HG03439 (cell line): ENCODE measurements at regions not wholly inside any gene's neighbourhood (a gene's known extent, or its start where the extent isn't known, plus 50 kb on each side); places are given as distances from the start of the nearest gene placed in this dataset.

Experiments used
- ATAC-seq: cut with Tn5 transposase; IDR thresholded peaks from one replicate; pipeline ENCODE4 v1.9.1; 2021; ENCODE audit warnings: mild to moderate bottlenecking, moderate library complexity; ENCODE audit not compliant: unreplicated experiment

- no peak for ATAC-seq
Observed at GRCh38 chr9:129320575-129321285, 142.7 kb upstream of the IER5L start.

DNA sequence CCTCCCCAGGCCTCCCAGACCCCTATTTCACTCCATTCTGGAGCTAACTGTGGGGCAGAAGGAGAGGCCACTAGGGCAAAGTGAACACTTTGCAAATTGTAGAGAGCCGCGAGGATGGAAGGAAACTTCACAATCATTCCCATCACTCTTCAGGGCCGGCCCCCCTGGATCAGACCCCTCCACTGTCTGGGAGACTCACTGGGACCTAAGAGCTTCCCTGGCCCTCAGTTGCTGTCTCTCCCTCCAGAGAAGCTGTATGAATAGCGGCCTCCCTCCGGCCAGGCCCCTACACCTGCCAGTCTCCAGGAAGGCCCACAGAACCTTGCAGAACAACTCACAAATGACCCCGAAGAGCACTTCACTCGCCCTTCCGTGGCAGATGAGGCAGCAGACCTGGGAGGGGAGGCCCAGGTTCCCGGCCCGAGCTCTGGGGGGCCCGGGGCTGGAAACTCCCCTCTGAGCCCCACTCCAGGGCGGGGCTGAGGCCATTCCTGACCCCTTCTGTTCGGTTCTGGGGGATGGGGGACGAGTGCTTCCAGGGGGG lies 141.9 kb upstream of the IER5L start:
- no peak for ATAC-seq

GRCh38 chr9:129319076-129319937 lies 141.2 kb upstream of the IER5L start:
- ATAC-seq: no peak

DNA sequence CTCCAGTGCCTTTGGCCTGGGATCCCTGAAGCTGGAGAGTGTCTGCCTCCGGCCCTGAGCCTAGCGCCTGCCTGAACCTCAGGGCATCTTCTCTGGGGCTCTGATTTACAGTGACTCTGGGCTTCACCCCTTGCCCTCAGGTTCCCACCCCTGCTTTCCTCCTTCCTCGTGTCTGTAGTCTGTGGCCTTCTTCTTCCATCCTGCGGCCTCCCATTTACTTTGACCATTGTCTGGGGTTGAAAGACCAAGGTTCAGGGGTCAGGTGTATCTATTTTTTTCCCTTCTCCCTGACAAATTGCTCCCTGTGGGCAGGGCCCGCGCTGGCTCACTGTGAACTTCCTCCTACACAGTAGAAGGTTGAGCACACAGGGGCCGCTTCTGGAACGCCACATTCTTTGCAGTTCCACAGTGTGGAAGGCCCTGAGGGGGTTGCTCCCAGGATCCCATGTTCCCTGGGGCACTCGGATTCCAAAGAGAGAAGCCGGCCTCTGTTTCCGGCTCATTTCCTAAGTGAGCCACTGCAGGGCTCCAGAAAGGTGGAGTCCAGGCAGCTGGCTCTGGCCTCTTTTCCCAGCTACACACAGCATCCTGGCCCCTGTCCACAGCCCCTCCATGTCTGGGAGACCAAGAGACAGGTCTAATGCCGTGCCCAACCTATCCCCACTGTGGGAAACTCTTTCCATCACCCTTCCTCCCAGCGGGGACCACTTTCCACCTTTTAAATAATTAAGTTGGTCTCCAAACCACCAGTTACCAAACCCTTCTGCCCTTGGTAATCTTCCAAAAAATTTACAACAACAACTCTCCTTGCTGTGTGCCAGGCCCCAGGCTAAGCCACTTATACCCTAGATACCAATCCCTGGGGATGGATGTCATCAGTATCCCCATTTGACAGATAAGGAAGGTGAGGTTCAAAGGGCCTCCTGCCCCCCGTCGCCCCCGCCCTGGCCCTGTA lies 140.3 kb upstream of the IER5L start:
- ATAC-seq: no peak

GRCh38 chr9:129317179-129318011 lies 139.3 kb upstream of the IER5L start:
- ATAC-seq: no peak

- ATAC-seq: no peak
Observed at GRCh38 chr9:129316281-129317030, 138.4 kb upstream of the IER5L start.

GRCh38 chr9:129313331-129313955 lies 135.4 kb upstream of the IER5L start:
- no peak for ATAC-seq

GRCh38 chr9:129312251-129313122 lies 134.4 kb upstream of the IER5L start:
- ATAC-seq: no peak

GRCh38 chr9:129311643-129312042 lies 133.6 kb upstream of the IER5L start:
- no peak for ATAC-seq

DNA sequence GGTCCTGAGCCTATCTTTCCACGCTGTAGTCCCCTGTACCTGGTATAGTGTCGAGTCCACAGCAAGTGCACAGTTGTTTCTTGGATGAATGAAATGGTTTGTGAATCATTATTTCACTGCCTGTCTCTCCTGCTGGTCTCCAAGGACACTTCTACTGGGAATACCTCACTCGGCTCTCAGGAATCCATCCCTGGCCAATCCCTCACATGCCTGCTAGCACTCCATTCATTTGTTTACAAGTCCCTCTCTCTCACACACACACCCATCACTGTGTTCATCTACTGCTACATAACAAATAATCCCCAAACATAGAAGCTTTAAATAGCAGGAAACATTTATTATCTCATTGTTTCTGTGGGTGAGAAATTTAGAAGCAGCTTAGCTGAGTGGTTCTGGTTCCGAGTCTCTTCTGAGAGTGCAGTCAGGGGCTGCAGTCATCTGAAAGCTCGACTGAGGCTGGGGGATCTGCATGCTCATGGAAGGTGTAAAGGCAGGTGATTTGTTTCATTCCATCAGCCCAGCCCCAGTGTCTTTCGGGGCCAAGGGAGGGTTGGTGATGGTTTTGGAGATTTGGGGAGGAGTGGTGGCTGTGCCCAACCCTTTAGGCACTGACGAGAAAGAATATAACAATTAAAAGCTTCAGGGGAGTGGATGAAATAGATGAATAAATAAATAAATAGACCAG lies 132.7 kb upstream of the IER5L start:
- ATAC-seq: no peak

- ATAC-seq: no peak
Observed at GRCh38 chr9:129309906-129310305, 131.8 kb upstream of the IER5L start.

DNA sequence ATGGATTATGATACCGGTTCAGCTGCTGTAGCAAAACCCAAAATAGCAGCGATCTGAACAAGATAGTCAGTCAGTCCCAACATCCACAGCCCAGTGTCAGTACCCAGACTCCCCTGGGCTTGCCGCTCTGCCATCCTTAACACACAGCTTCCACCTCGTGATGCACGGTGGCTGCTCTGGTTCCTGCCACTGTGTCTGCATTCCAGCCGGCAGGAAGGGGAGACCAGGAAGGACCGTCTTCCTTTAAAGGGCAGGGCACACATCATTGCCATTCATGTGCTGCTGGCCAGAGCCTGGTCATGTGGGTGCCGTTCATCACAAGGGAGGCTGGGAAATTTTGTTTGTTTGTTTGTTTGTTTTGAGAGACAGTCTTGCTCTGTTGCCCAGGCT lies 131.0 kb upstream of the IER5L start:
- no peak for ATAC-seq

- no peak for ATAC-seq
Observed at GRCh38 chr9:129307227-129307970, 129.3 kb upstream of the IER5L start.

GRCh38 chr9:129306318-129306973 lies 128.4 kb upstream of the IER5L start:
- ATAC-seq: no peak

DNA sequence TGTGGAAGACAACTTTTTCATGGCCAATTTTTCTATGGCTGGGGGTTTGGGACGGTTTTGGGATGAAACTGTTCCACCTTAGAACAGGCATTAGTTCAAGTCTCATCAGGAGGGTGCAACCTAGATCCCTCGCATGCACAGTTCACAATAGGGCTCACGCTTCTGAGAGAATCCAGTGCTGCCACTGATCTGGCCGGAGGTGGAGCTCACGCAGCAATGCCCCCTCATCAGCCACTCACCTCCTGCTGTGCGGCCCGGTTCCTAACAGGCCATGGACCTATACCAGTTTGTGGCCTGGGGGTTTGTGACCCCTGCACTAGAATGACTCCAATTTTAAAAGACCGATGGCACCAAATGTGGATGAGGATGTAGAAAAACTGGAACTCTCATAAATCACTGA lies 127.2 kb upstream of the IER5L start:
- no peak for ATAC-seq

GRCh38 chr9:129301941-129302340 lies 123.9 kb upstream of the IER5L start:
- no peak for ATAC-seq
